Erythroblast (primary cell): ENCODE measurements at regions not wholly inside any gene's neighbourhood (a gene's known extent, or its start where the extent isn't known, plus 50 kb on each side); places are given as distances from the start of the nearest gene placed in this dataset.

Source experiments
- GATA1 ChIP-seq: IDR thresholded peaks from 2 replicates; pipeline ENCODE4 v1.6.1; 2011; ENCODE audit warnings: low read depth, mild to moderate bottlenecking, control low read depth, low read length, moderate library complexity
- POLR2A ChIP-seq: IDR thresholded peaks from 2 replicates; pipeline ENCODE4 v1.6.1; 2011; ENCODE audit warnings: mild to moderate bottlenecking, low read length

DNA sequence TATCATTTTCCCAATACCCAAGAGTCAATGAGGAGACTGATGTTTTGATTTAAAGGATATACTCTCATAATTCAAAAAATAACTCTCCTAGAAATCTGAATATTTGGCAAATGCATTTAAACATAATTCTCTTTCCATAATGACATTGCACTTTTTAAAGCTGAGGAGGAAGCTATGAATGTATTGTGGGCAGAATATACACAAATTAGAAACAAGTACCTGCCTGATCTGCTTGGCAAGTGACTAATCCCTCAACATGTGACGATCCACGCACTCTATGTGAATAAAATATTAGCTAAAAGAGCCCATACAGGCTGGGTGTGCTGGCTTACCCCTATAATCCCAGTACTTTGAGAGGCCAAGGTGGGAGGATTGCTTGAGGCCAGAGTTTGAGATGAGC lies 88.3 kb upstream of the CCDC28A start:
- no peak for TF ChIP-seq POLR2A
- TF ChIP-seq GATA1, result no peak
